Globus pallidus (tissue), 1 donor: ENCODE measurements at regions not wholly inside any gene's neighbourhood (a gene's known extent, or its start where the extent isn't known, plus 50 kb on each side); places are given as distances from the start of the nearest gene placed in this dataset.

Experiments
- DNase-seq: peaks from one replicate; pipeline ENCODE4 v3.0.0-alpha.2; 2015; ENCODE audit warnings: low spot score

- DNase-seq, result peak; percentile 69
Measured at GRCh38 chr2:120656273-120656950, 79.3 kb upstream of the GLI2 start.

- no peak for DNase-seq
Measured at GRCh38 chr2:120658042-120658769, 77.5 kb upstream of the GLI2 start.

GRCh38 chr2:120658770-120659158 is 76.9 kb upstream of the GLI2 start:
- no peak for DNase-seq

GRCh38 chr2:120659275-120659977 is 76.2 kb upstream of the GLI2 start:
- DNase-seq, result no peak

GRCh38 chr2:120660056-120660694 is 75.5 kb upstream of the GLI2 start:
- no peak for DNase-seq

- peak; percentile 45 for DNase-seq
Measured at GRCh38 chr2:120660771-120661459, 74.8 kb upstream of the GLI2 start.

- DNase-seq, result peak; percentile 80
Measured at GRCh38 chr2:120661551-120661950, 74.1 kb upstream of the GLI2 start.

GRCh38 chr2:120662046-120662445 is 73.6 kb upstream of the GLI2 start:
- peak; percentile 55 for DNase-seq

- DNase-seq, result no peak
Measured at GRCh38 chr2:120662746-120663145, 72.9 kb upstream of the GLI2 start.

GRCh38 chr2:120666433-120666832 is 69.2 kb upstream of the GLI2 start:
- DNase-seq, result no peak

- no peak for DNase-seq
Measured at GRCh38 chr2:120667981-120668380, 67.7 kb upstream of the GLI2 start.

- no peak for DNase-seq
Measured at GRCh38 chr2:120669121-120669952, 66.3 kb upstream of the GLI2 start.

GRCh38 chr2:120669971-120670370 is 65.7 kb upstream of the GLI2 start:
- no peak for DNase-seq

- no peak for DNase-seq
Measured at GRCh38 chr2:120670371-120670770, 65.3 kb upstream of the GLI2 start.

- DNase-seq, result no peak
Measured at GRCh38 chr2:120670771-120671480, 64.7 kb upstream of the GLI2 start.

- DNase-seq, result no peak
Measured at GRCh38 chr2:120672526-120673204, 63.0 kb upstream of the GLI2 start.

- no peak for DNase-seq
Measured at GRCh38 chr2:120673205-120673550, 62.5 kb upstream of the GLI2 start.

GRCh38 chr2:120673571-120674061 is 62.1 kb upstream of the GLI2 start:
- DNase-seq, result no peak

- DNase-seq, result no peak
Measured at GRCh38 chr2:120674246-120675170, 61.2 kb upstream of the GLI2 start.
